Neuron (in vitro differentiated cells): ENCODE measurements at regions not wholly inside any gene's neighbourhood (a gene's known extent, or its start where the extent isn't known, plus 50 kb on each side); places are given as distances from the start of the nearest gene placed in this dataset.
"Not testable (repeated sequence)": the region's sequence is repeated elsewhere in the genome, so short reads cannot be mapped to it uniquely, and the experiment has no call there.

ENCODE experiments used
- H2AFZ ChIP-seq: one replicate; pipeline ENCODE4 v1.6.1; 2013; ENCODE audit warnings: low read depth, mild to moderate bottlenecking, inconsistent platforms, low read length, moderate library complexity
- H3K27me3 ChIP-seq: one replicate; pipeline ENCODE4 v1.6.1; 2013; ENCODE audit warnings: low read length; ENCODE audit not compliant: insufficient read depth
- H3K36me3 ChIP-seq: one replicate; pipeline ENCODE4 v1.6.1; 2013; ENCODE audit warnings: low read length; ENCODE audit not compliant: insufficient read depth
- H3K4me1 ChIP-seq: one replicate; pipeline ENCODE4 v1.6.1; 2013; ENCODE audit warnings: low read length; ENCODE audit not compliant: insufficient read depth
- H3K4me3 ChIP-seq: 2 replicates; pipeline ENCODE4 v1.5.1; 2013; ENCODE audit warnings: mild to moderate bottlenecking, low read length, moderate library complexity
- H3K9me3 ChIP-seq: one replicate; pipeline ENCODE4 v1.6.1; 2013; ENCODE audit warnings: low read length

- not testable (repeated sequence) for H3K27me3 ChIP-seq, H2AFZ ChIP-seq, H3K36me3 ChIP-seq, H3K9me3 ChIP-seq, H3K4me3 ChIP-seq, H3K4me1 ChIP-seq
These were observed 52.6 kb upstream of the KIF26B start for GRCh38 chr1:245102149-245102548.

DNA sequence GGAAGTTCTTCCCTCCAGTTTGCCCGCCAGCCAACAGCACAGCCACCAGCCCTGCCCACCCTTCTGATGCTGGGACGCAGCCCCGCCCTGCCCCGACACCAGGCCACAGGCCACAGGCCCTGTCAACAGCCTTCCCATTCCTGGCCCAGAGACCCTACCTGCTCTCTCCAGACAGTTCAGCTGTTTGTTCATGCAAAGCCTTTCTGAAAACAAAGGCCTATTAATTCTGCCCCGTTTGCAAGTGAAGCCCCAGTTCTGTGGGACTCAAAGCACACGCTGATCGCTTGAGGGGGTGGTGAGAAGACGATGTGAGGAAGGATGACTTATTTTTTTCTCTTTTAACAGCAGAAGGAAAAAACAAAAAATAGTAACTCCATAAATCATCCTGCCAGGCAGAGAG is 55.4 kb upstream of the KIF26B start:
- Histone ChIP-seq H3K4me1 (no peaks in the 10 kb centered on the region), H2AFZ (no peak overlapping the region), H3K4me3 (no peak overlapping the region), H3K9me3 (no peaks in the 10 kb centered on the region), H3K27me3 (no peaks in the 10 kb centered on the region), H3K36me3 (no peaks in the 10 kb centered on the region)

- Histone ChIP-seq H3K9me3 (no peaks in the 10 kb centered on the region), H3K4me3 (no peak overlapping the region), H3K36me3 (no peaks in the 10 kb centered on the region), H2AFZ (no peak overlapping the region), H3K27me3 (no peaks in the 10 kb centered on the region), H3K4me1 (no peaks in the 10 kb centered on the region)
These were observed 55.9 kb upstream of the KIF26B start for GRCh38 chr1:245098924-245099323.

GRCh38 chr1:245096311-245097066 is 58.3 kb upstream of the KIF26B start:
- Histone ChIP-seq H3K4me1 (no peaks in the 10 kb centered on the region), H3K4me3 (no peak overlapping the region), H3K9me3 (no peaks in the 10 kb centered on the region), H3K27me3 (no peaks in the 10 kb centered on the region), H3K36me3 (no peaks in the 10 kb centered on the region), H2AFZ (no peak overlapping the region)

GRCh38 chr1:245095903-245096302 is 58.9 kb upstream of the KIF26B start:
- no peaks in the 10 kb centered on the region for H3K36me3 ChIP-seq
- no peak overlapping the region for H3K4me3 ChIP-seq
- no peaks in the 10 kb centered on the region for H3K4me1 ChIP-seq
- no peak overlapping the region for H2AFZ ChIP-seq
- no peaks in the 10 kb centered on the region for H3K27me3 ChIP-seq
- no peaks in the 10 kb centered on the region for H3K9me3 ChIP-seq

DNA sequence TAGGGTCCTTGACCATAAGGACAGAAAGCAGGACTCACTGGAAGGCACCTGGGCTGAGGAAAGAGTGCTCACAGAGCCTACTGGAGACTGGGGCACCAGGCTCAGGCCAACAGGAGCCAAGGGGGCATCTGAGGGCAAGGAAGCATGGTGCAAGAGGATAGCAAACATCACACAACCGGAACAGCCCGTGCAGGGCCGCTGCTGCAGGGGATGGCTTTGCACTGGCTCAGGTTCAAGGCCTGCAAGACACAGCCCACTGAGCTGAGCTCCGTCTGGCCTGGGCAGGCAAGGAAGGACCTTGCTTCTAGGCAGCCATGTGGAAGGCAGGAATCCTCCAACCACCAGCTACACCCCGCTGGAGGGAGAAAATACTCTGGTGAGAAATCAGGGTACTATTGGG is 59.8 kb upstream of the KIF26B start:
- Histone ChIP-seq H3K4me1 (no peaks in the 10 kb centered on the region), H3K27me3 (no peaks in the 10 kb centered on the region), H3K36me3 (no peaks in the 10 kb centered on the region), H3K9me3 (no peaks in the 10 kb centered on the region), H2AFZ (no peak overlapping the region), H3K4me3 (no peak overlapping the region)

DNA sequence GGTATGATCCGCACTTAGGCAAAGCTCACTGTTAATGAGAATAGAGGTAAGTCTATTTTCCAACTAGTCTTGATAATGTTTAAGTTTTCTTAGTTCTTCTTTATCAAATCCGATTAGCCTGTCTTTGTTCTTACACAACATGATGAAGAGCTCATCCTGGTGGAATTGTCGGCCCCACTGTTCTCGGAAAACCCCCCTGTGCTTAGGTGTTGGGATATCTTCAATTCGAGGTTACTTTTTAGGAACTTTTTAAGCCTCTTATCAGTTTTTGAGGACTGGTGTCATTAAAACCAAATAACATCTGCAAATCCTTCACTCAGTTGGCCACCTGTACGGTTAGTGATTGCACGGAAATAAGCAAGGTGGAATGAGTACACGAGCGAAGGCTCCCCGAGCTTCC is 60.7 kb upstream of the KIF26B start:
- Histone ChIP-seq H3K36me3 (peaks cover 3% of the 10 kb centered on the region), H2AFZ (no peak overlapping the region), H3K9me3 (no peaks in the 10 kb centered on the region), H3K4me3 (no peak overlapping the region), H3K4me1 (no peaks in the 10 kb centered on the region), H3K27me3 (no peaks in the 10 kb centered on the region)

DNA sequence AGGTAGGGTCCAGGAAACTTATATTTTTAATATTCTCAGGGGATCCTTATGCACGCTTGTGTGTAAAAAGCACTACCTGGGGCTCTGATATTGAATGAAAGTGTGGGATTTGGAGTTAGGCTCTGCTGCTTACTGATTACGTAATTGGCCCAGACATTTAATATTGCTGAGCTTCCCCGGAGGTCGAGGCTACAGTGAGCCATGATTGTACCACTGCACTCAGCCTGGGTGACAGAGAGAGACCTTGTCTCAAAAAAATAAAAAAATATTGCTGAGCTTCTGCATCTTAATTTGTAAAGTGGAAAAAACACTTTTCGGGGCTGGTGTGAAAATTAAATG is 62.2 kb upstream of the KIF26B start:
- Histone ChIP-seq H3K9me3 (no peaks in the 10 kb centered on the region), H3K27me3 (no peaks in the 10 kb centered on the region), H3K4me1 (no peaks in the 10 kb centered on the region), H3K4me3 (no peak overlapping the region), H3K36me3 (peaks cover 3% of the 10 kb centered on the region), H2AFZ (no peak overlapping the region)

GRCh38 chr1:245091818-245092637 is 62.8 kb upstream of the KIF26B start:
- Histone ChIP-seq H3K4me1 (no peaks in the 10 kb centered on the region), H2AFZ (no peak overlapping the region), H3K36me3 (peaks cover 3% of the 10 kb centered on the region), H3K4me3 (no peak overlapping the region), H3K27me3 (no peaks in the 10 kb centered on the region), H3K9me3 (no peaks in the 10 kb centered on the region)

DNA sequence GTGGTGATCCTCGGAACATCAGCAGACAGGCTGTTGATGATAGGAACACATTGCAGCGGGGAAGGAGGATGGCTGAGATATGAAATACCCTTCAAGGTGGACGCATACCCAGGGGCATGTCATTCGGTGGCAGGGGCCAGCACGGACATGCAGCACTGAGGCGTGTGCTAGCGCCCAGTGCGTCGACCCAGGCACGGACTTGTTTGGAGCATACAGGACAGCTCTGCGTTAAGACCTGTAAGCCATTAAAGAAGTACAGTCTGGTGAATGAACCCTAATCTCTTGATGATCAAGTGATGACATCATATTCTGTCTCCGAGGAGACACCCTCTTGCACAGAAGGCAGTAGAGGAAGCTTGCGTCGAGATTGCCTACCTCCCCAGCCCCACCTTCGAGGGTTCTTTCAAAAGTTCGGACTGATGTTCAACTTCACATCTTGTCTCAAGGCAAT is 63.6 kb upstream of the KIF26B start:
- no peaks in the 10 kb centered on the region for H3K27me3 ChIP-seq

DNA sequence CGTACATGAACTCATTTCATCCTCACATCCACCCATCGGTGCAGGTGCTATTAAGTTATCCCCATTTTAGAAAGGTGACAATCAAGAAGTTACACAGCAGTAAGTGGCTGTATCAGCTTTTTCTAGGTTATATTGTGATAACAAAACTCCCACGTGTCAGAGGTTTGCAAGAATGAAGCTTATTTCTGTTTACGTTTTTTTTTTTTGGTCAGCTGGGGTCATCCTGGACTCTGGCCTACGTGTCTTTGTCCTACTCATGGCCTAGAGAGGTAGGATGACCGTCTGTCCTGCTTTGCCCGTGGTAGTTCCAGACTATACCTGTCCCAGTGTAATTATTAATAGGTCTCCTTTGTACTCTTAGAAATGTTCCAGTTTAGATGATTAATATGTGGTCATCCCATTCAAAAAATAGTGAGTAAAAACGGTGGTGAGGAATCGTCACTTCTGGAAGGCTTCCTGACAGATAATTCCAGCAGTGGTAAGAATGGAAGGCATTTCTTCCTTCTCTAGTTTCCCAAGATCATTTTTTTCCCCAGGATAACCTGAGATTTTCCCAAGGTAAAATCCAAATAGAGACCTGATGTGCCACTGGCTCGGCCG is 64.2 kb upstream of the KIF26B start:
- H3K27me3 ChIP-seq: no peaks in the 10 kb centered on the region
- no peak overlapping the region for H3K4me3 ChIP-seq
- H3K9me3 ChIP-seq: no peaks in the 10 kb centered on the region
- H3K4me1 ChIP-seq: no peaks in the 10 kb centered on the region
- no peak overlapping the region for H2AFZ ChIP-seq
- peaks cover 4% of the 10 kb centered on the region for H3K36me3 ChIP-seq

More for the DNA sequence above, 63.6 kb upstream of the KIF26B start:
- Histone ChIP-seq H3K4me3 (no peak overlapping the region), H3K9me3 (no peaks in the 10 kb centered on the region), H2AFZ (no peak overlapping the region), H3K36me3 (peaks cover 3% of the 10 kb centered on the region), H3K4me1 (no peaks in the 10 kb centered on the region)

- Histone ChIP-seq H2AFZ (no peak overlapping the region), H3K27me3 (no peaks in the 10 kb centered on the region)
These were observed 67.1 kb upstream of the KIF26B start for GRCh38 chr1:245087723-245088122.

GRCh38 chr1:245086389-245086969 is 68.3 kb upstream of the KIF26B start:
- no peak overlapping the region for H2AFZ ChIP-seq
- peaks cover 13% of the 10 kb centered on the region for H3K36me3 ChIP-seq
- H3K27me3 ChIP-seq: no peaks in the 10 kb centered on the region
- H3K4me3 ChIP-seq: no peak overlapping the region
- H3K4me1 ChIP-seq: no peaks in the 10 kb centered on the region
- peaks cover 7% of the 10 kb centered on the region for H3K9me3 ChIP-seq

More at GRCh38 chr1:245087723-245088122, 67.1 kb upstream of the KIF26B start:
- no peak overlapping the region for H3K4me3 ChIP-seq
- peaks cover 5% of the 10 kb centered on the region for H3K9me3 ChIP-seq
- H3K4me1 ChIP-seq: no peaks in the 10 kb centered on the region
- H3K36me3 ChIP-seq: peaks cover 10% of the 10 kb centered on the region
